Ascending aorta (tissue), 2 donors: ENCODE measurements at regions not wholly inside any gene's neighbourhood (a gene's known extent, or its start where the extent isn't known, plus 50 kb on each side); places are given as distances from the start of the nearest gene placed in this dataset.

ENCODE experiments used
- DNase-seq, 2 donors: peaks; one replicate each; pipeline ENCODE4 v3.0.0-alpha.2; 2019; ENCODE audit warnings: low spot score in 2 of 2
- H3K27ac ChIP-seq, 2 donors: fragments of 200-600 bp; sonication (generic); one replicate each; pipeline ENCODE4 v1.5.1; 2016 to 2017; ENCODE audit warnings: mild to moderate bottlenecking in 1 of 2
- H3K27me3 ChIP-seq: fragments of 200-600 bp; sonication (generic); one replicate; pipeline ENCODE4 v1.5.1; 2017
- H3K36me3 ChIP-seq, 2 donors: fragments of 200-600 bp; sonication (generic); one replicate each; pipeline ENCODE4 v1.5.1; 2016
- H3K4me1 ChIP-seq, 2 donors: fragments of 200-600 bp; sonication (generic); one replicate each; pipeline ENCODE4 v1.5.1; 2016 to 2017; ENCODE audit warnings: mild to moderate bottlenecking in 1 of 2
- H3K4me3 ChIP-seq, 2 donors: fragments of 200-600 bp; sonication (generic); one replicate each; pipeline ENCODE4 v1.5.1; 2016 to 2017; ENCODE audit warnings: mild to moderate bottlenecking in 1 of 2
- H3K9me3 ChIP-seq, 2 donors: fragments of 200-600 bp; sonication (generic); one replicate each; pipeline ENCODE4 v1.5.1; 2016
- intact Hi-C: fragments of 100-400 bp; cut with DNase I; formaldehyde crosslinking; loops from one replicate; pipeline ENCODE4 v1.15.1; 2023
- TF ChIP-seq, protein P1 (sequence below), 3 experiments: fragments of 200-600 bp in 2 of 3; fragments of 450-650 bp in 1 of 3; sonication (generic) in 2 of 3; IDR thresholded peaks; one replicate each; pipeline ENCODE4 v1.5.1; 2016 to 2019; ENCODE audit warnings: antibody characterized with exemption in 3 of 3, mild to moderate bottlenecking in 1 of 3, moderate library complexity in 1 of 3

GRCh38 chr18:49655266-49656072 is 93.6 kb downstream of the LIPG start:
- intact Hi-C loops: no loop called here
- Histone ChIP-seq H3K9me3 (no peaks in the 10 kb centered on the region), H3K4me1 (no peaks in the 10 kb centered on the region), H3K27me3 (no peaks in the 10 kb centered on the region), H3K4me3 (no peak overlapping the region), H3K27ac (no peak overlapping the region), H3K36me3 (no peaks in the 10 kb centered on the region)
- TF ChIP-seq, protein P1, sequence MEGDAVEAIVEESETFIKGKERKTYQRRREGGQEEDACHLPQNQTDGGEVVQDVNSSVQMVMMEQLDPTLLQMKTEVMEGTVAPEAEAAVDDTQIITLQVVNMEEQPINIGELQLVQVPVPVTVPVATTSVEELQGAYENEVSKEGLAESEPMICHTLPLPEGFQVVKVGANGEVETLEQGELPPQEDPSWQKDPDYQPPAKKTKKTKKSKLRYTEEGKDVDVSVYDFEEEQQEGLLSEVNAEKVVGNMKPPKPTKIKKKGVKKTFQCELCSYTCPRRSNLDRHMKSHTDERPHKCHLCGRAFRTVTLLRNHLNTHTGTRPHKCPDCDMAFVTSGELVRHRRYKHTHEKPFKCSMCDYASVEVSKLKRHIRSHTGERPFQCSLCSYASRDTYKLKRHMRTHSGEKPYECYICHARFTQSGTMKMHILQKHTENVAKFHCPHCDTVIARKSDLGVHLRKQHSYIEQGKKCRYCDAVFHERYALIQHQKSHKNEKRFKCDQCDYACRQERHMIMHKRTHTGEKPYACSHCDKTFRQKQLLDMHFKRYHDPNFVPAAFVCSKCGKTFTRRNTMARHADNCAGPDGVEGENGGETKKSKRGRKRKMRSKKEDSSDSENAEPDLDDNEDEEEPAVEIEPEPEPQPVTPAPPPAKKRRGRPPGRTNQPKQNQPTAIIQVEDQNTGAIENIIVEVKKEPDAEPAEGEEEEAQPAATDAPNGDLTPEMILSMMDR (IDR thresholded peaks at IDR 0.05): no peak
- DNase-seq: no peak

DNA sequence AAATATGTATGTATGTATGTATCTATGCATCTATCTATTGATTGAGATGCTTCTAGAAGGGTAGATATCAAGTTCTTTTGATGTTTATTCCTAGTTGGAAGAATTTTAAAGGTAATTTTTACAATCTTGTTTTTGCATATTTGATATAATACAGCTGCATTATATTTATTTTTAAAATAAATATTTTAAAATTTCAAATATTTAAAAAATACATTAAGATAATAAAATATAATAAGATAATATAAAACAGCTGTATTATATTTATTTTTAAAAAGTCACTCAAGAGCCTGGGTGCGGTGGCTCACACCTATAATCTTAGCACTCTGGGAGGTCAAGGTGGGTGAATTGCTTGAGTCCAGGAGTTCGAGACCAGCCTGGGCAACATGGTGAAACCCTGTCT is 92.5 kb downstream of the LIPG start:
- no peaks in the 10 kb centered on the region for H3K27me3 ChIP-seq
- TF ChIP-seq, protein P1 (IDR thresholded peaks at IDR 0.05): no peak
- no peaks in the 10 kb centered on the region for H3K4me1 ChIP-seq
- H3K36me3 ChIP-seq: no peaks in the 10 kb centered on the region
- intact Hi-C loops: no loop called here
- DNase-seq: no peak
- H3K4me3 ChIP-seq: no peak overlapping the region
- no peaks in the 10 kb centered on the region for H3K9me3 ChIP-seq
- no peak overlapping the region for H3K27ac ChIP-seq

GRCh38 chr18:49652881-49653724 is 91.2 kb downstream of the LIPG start:
- Histone ChIP-seq H3K4me3 (no peak overlapping the region), H3K4me1 (no peaks in the 10 kb centered on the region), H3K27me3 (no peaks in the 10 kb centered on the region), H3K9me3 (no peaks in the 10 kb centered on the region), H3K36me3 (no peaks in the 10 kb centered on the region), H3K27ac (no peak overlapping the region)
- TF ChIP-seq, protein P1 (IDR thresholded peaks at IDR 0.05): no peak
- intact Hi-C loops: no loop called here
- DNase-seq: no peak

DNA sequence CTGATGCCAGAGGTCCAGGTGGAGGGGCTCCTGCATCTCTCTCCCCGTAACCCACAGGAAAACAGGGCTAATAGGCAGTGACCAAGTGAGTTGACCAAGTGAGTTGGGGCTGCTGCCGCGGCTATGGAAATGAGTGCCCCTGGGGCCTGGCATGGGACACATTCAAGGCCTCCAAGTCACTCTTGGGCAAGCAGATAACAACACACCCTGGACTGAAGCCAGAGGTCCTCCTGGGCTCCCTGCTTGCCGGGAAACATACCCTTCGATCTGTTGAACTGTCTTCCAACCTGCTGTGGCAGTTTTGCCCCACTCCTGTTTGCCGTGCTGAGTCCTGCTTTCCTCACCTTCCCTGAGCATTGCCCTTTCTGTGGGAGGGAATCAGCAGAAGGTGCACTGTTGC is 89.2 kb downstream of the LIPG start:
- Histone ChIP-seq H3K27me3 (no peaks in the 10 kb centered on the region), H3K36me3 (no peaks in the 10 kb centered on the region), H3K4me1 (no peaks in the 10 kb centered on the region), H3K4me3 (no peak overlapping the region), H3K27ac (no peak overlapping the region), H3K9me3 (no peaks in the 10 kb centered on the region)
- intact Hi-C loops: no loop called here
- no peak for DNase-seq
- TF ChIP-seq, protein P1 (IDR thresholded peaks at IDR 0.05): no peak

DNA sequence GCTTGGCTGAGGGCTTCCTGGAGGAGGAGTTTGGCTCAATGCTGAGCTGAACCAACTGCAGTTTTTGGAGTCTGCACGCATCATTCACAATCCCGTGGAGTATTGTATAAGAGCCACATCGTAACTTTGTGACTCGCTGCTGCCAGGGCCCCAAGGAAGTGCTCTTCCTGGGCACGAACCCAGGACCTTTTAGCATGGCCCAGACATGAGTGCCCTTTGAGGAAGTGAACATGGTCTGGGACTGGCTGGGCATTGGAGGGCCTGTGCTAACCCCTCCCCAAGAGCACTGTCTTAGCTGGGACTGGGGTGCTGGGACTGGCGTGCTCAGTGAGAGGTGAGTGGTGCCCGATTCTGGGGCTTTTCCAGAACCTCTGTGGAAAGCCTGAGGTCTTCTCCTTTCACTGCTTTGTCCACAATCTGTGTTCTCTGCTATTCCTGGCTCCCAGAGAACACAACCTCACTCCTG is 88.6 kb downstream of the LIPG start:
- Histone ChIP-seq H3K27ac (no peak overlapping the region), H3K9me3 (no peaks in the 10 kb centered on the region), H3K36me3 (no peaks in the 10 kb centered on the region), H3K27me3 (no peaks in the 10 kb centered on the region), H3K4me1 (no peaks in the 10 kb centered on the region), H3K4me3 (no peak overlapping the region)
- intact Hi-C loops: no loop called here
- no peak for DNase-seq
- TF ChIP-seq, protein P1 (IDR thresholded peaks at IDR 0.05): no peak
